Suppressor macrophage (primary cell): ENCODE measurements at regions not wholly inside any gene's neighbourhood (a gene's known extent, or its start where the extent isn't known, plus 50 kb on each side); places are given as distances from the start of the nearest gene placed in this dataset.

Source experiments
- DNase-seq, 4 experiments: peaks; one replicate each; pipeline ENCODE4 v3.0.0-alpha.2; 2020 to 2022

DNA sequence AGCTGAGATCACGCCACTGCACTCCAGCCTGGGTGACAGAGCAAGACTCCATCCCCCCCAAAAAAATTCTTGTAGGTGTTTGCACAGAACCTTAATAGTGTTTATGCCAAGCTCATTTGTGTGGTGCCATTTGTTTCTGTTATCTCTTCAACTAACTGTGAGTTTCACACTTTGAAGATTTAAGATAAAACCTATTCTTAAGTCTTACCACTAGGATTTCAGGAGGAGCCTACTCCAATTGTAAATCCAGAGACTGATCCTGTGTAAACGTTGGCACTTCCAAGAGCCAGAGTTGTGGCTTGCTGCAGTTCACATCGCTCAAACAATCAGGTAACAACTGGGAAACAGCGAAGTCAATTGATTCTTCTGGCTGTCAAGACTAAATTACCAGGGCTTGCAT lies 242.4 kb upstream of the SATB1 start:
- DNase-seq = no peak

DNA sequence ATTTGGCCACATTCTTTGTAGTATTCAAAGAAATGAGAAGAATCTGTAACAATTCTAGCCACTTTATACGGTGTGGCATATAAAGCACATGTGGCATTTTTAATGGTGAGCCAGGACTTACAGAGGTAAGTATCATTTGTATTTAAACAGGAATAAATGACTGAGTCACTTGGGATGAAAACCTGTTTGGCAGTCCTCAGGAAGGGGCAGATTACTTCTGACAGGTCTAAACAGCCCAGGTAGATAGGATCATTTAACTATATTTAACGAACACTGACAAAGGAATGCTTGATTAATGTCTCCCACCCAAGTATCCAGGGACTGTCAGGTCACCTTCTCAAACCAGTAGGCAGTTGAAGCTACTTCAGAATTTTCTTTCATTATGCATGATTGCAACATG lies 241.5 kb upstream of the SATB1 start:
- no peak for DNase-seq

DNA sequence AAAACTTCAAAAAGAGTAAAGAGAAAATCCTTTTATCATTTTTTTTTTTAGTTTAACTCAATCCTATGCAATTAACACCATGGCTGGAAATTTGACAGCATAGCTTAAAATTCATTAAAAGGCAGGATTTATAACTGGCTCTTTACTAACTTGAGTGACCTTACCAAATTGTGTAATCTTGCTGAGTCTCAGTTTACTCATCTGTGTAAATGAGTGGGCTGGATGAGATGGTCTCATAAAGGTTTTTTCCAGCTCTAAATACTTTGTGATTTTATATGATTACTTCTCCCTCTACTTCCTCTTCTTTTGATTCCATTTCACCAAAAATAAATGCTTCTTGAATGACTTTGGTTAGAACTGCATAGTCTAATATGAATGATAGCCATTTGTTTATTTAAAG lies 234.9 kb upstream of the SATB1 start:
- peak in 2 of 4 experiments; percentile 49 to 71 for DNase-seq

DNA sequence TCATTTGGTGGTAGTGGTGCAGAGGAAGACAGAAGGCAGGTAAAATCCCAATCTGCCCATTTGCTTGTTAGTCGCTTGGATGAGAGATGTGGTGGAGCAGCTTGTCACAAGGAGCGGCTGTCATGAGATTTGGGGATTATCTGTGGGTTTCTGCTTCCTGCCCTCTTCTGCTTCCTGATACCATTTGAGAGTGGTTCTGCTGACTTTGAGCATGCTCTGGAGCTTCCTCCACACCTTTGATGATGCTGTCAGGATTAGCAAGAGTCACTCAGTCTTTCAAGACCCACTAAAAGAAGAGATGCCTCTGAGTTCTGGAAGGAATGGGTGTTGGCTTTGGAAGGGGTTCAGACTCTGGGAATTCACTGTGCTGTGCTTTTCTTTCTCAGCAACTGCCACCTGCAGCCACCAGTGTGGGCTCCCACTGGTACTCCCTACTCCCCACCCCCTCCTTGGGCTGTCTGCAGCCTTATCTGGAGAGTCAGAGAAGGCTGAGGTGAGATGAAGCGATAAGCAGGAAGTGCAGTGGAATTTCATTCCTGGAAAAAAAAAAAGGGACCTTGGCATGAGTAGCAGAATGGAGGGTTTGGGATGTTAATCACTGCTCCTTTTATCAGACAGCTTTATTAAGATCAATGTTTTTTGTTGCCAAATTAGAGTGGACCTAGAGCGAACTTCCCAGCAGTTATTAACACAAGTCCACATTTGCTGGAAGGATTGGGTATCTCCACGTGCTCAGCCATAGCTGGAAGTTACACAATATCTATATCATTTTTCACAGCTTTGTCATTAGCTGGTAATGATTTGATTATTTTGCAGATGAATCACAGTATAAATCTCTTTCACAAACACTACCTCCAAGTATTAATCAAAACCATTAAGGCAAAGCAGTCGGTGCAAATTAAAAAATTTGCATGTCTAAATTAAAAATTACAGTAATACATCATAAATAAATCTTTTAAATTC lies 233.0 kb upstream of the SATB1 start:
- peak; percentile 11 to 47 (median 36) for DNase-seq

DNA sequence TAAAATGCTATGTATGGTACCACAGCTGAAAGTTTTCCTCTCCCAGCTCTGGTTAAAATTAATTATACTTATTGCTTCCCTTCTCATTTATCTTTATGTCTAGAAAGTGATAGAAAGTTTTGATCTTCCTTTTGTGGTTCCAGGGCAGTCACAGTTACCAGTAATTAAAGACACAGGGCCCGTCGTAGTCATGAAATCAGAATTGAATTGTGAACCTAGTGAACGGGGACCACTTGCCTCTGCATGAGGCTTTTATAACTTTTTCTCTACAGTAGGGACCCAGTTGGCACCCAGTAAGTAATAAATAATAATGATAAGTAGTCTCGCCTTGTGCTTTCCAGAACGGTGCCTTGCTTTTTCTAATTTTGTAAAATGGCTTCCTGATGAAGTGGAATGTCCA lies 231.7 kb upstream of the SATB1 start:
- DNase-seq = no peak

DNA sequence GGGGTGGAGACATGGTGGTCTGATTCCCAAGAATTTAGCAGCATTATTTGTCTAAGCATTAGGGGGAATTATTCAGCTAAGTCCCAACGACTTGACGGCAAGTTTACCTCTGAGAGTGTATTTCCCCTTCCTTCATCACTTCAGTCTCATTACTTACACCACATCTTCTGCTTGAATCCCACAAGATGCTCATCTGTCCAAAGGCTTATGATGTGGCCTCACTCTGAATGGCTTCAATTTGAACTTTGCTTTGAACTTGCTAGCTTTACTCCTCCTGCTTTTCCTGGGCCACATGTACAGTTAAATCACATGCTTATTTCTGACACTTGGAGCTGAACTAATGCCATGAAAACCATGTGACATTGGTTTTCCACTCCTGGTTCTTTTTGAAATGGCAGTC lies 231.3 kb upstream of the SATB1 start:
- DNase-seq = no peak

DNA sequence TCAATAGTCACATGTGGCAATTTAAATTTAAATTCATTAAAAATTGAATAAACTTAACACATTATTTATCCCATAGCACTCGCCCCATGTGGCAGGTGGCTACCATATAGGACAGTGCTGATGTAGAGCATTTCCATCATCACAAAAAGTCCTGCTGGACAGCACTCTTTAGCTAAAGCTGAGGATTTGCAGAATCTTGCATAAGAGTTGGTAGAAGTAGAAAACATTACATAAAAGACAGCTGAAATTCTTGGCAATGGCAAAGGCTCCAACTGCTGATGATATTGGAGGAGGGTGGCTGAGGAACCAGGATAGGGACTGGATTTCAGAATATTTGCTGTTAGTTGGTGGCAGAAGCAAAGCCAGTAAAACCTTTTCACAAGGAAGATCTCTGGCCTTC lies 230.7 kb upstream of the SATB1 start:
- no peak for DNase-seq

DNA sequence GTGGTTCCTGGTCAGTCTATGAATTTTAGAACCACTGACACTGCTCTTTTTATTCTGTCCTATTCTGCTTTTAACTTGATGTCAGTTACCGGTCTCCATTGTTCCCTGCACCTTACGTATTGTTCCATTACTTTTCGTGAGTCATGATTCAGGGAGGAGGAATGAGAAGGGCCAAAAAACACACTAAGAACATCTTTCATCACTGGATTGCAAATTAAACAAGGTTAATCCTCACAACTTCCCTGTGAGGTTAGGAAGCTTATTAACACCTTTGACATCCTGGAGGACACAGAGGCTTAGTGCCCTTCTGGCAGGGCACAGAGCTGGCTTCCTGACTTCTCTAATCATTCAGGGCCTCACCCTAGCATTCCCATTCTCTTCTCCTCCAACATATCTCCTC lies 227.6 kb upstream of the SATB1 start:
- DNase-seq = no peak

DNA sequence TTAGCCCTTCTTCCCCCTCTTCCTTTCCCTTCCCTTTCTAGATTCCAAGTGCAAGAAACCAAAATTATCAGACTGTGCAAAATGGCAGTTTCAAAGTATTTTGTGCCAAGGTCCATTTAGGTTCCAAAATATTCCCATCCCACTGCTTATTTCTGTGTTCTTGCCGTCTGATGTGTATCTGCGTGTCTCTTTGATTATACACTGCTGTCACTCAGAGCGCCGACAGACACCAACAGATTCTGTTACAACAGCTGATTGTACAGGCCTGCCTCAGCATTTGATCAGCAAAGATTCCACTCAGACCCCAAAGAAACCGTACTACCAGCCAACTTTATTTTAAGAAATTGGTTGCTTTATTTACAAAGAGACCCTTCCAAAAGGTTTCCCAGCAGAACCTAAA lies 225.6 kb upstream of the SATB1 start:
- DNase-seq = no peak

DNA sequence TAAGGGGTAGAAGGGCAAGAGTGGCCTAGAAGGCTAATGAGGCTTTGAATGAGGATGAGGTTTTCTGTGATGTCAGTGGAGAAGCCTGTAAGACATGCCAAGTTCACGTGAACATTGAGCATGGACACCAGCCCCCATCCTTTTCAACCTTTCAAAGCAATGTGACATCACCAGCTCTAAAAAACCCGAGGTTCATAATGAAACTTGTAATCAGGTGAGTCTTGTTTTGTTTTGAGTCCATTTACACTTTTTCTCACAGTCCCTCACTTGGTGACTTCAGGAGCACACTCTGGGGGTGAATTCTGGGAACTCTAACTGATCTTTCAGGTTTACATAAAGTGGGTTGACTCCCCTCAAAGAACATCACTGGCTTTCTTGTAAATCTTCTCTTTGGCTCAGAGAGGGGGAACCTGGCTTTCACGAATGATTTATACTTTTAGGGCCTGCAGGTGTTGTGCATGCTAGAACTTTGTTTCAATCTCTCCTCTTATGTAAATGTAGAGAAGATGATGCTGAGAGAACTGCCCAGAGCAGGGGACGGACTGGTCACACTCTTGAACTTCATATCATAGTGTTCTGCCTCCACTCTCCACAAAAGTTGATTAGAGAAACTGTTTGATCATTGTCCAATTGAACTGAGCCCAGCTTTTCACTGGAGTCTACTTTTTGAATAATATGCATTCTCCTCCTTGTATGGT lies 224.7 kb upstream of the SATB1 start:
- DNase-seq = no peak

DNA sequence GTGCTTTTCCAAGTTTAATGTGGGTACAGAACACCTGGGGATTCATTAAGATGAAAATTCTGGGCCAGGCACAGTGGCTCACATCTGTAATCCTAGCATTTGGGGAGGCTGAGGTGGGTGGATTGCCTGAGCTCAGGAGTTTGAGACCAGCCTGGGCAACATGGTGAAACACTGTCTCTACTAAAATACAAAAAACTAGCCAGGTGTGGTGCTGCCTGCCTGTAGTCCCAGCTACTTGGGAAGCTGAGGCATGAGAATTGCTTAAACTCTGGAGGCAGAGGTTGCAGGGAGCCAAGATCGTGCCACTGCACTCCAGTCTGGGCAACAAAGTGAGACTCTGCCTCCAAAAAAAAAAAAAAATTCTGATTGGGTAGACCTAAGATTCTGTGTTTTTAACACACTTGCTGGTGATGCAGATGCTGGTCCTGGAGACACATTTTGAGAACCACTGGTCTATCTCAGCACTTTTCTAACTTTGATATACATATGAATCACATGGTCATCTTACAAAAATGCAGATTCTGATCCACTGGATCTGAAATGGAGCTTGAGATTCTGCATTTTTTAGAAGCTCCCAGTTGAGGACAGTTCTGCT lies 223.8 kb upstream of the SATB1 start:
- DNase-seq = no peak

DNA sequence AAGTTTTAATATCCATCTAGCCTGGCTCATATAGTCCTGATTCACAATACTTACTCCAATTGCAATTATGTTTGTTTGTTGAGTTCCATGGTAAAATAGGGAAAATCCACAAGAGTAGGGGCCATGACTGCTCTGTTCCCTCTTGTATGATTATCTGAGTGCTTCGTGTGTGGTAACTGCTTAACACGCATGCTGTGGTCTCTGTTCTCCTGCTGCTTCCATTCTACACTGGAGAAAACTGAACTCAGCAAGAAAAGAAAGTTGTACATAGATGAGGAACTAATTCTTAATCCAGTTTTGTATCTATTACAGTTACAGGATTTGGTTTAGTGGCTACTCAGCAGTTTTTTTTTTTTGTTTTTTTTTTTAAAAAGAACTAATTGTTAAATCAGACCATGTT lies 223.0 kb upstream of the SATB1 start:
- DNase-seq = peak; percentile 34 to 85 (median 62)

DNA sequence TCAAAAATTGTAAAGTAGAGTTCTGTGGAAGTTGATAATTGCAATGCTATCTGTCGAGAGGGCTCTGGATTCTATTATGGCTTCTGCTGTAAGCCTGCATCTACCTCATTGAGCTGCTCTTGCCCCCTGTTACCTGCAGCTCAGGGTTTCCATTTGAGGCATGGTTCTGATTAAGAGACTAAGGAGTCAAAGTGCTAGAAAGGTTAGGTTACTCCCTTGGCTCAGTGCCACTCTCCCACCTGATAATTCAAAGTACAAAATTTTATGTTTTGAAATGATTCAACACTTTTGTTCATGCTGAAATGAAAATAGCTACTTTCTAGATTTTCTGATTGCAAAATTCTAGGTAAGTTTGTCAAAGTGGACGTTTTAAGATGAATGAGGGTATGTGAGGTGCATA lies 220.5 kb upstream of the SATB1 start:
- no peak for DNase-seq

DNA sequence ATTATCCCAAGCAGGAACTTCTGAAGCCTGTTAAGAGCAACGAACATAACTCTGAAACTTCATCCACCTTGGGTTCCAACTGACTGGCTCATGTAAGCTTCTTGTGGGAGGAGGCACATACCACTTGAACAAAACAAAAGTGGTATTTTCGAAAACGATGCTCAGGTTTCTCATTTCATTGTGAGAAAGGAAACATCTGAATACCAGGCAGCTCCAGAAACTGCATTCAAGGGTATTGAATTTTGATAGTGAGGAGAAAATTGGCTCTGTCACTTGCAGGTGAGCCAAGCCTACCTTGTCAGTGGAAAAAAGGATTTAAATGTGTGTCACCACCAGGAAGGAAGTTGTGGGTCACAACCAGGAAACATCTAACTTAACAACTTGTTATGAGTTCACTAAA lies 218.1 kb upstream of the SATB1 start:
- no peak for DNase-seq

DNA sequence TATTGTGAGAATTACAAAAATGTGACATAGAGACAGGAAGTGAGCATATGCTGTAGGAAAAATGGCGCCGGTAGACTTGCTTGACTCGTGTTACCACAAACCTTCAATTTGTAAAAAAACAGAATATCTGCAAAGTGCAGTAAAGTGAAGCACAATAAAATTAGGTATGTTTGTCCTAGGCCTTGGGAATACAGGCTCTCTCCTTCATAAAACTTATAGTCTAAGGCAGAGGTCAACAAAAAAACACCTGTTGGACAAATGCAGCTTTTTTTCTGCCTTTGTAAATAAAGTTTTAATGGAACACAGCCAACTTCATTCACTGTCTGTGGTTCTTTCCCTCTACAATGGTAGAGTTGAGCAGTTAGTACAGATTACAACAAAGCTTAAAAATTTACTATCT lies 216.8 kb upstream of the SATB1 start:
- DNase-seq = no peak

DNA sequence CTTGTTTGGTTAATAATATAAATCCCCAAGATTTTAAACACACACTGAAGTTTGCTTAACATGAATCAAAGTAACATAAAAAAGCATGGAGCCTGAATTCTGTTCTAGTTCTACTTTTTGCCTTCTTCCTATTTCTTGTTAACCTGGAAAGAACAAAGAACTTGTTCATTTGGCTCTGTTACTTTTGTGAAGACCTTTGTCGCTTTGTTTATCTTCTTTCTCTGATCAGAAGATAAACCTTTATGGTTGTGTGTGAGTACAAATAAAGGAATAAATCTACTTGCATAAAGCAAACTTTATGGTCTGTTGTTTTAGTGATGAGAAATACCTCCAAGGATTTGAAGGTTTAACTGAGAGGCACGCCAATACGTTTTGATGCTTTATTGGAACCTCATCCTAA lies 210.1 kb upstream of the SATB1 start:
- DNase-seq = no peak

DNA sequence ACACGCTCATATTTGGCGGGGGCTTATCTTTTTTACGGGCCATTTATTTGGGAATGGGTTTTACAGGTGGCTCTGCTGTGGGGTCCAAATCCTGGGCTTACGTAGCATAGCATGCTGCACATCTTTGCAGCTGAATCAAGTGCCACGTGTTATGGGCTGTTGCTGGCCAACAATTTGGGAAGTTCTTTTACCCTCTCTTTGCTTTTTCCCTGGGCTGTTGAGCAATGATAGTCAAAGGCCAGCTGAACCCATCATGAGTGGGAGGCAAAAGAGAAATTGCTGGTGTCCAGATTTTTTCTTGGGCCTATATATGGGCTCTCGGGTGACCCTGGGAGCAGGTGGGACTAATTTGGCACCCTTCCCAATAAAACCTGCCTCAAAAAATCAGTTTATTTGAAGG lies 209.3 kb upstream of the SATB1 start:
- DNase-seq = peak; percentile 55 to 83 (median 72)

DNA sequence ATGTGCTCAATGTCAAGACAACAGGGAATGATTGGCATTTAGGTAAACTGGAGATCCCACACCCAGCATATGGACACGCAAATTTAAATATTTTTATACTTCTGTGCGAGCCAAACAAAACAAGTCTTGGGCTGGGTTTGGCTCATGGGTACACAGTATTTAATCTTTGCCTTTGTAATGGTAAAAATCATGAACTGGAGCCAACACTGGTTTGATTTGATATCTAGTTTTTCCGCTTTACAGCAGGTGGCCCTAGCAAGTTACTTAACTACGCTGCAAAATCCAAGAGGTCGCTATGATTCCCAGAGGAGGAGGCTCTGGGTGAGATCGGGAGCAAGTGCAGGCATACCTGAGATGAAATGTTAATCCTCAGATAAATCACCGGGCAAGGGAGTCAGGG lies 207.9 kb upstream of the SATB1 start:
- no peak for DNase-seq

DNA sequence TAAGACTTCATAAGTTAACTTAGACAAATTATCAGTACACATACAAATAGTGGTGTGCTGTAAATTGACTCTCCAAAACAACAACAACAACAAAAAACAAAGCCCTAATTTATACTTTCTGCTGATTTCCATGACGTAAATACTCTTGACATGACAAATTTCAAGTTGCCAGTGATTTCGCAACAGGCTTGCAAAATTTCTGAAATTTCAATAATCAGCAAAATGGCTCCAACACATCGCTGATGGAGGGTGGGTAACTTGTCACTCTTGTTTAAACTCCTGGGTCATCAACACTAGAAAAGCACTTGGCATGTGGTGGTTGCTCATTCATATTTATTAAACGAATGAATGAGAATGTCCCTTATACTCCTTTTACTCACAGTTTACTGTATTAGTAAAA lies 205.2 kb upstream of the SATB1 start:
- peak; percentile 59 to 81 (median 78) for DNase-seq

DNA sequence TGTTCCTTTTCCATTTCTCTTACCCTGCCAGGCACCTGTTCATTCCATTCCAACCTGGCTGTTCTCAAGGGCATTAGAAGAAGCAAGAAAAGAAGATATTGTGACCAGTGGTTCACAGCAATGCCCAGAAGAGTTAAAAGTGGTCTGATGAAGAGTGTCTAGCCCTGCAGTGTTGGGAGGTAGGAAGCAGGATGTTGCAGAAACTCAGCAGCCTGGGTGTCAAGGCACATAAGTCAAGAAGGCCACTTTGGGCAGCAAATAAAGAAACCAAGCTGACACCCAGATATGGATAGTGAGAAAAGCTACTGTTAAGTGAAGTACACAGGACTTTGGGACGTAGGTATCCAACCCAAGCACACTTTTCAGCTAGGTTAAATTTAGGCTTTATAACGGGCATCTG lies 199.9 kb upstream of the SATB1 start:
- DNase-seq = no peak

DNA sequence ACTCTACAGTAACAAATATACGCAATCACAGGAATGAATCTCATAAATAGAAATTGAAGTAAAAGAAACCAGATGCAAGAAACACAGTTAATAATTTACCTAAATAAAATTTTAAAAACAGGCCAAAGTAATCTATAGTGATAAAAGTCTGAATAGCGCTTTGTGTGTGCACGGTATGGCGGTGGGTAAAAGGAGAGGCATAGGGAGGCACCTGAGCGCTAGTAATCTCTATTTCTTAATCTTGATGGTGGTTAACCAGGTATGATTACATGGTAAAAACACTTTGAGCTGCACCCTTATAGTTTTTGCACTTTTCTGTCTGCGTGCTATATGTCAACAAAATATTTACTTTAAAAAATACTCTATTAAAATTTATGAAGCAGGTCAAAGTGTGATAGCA lies 198.1 kb upstream of the SATB1 start:
- no peak for DNase-seq

DNA sequence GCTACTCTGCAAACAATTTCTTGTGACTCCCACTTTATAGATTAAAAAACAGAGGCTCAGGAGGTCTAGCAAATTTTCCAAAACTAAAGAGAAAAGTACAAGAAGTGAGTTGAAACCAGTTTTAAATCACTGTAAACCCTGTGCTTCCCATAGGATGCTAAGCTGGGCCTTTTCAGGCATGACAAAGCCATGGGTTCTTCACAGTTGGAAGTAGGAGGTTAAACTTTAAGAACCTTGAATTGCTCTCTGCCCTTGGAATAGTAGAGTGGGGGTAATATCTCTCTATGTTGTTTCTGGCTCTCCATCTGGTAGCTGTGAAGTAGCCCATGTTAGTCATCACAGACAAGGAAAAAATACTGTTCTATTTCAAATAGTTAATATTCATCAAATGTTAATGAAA lies 193.6 kb upstream of the SATB1 start:
- no peak for DNase-seq

DNA sequence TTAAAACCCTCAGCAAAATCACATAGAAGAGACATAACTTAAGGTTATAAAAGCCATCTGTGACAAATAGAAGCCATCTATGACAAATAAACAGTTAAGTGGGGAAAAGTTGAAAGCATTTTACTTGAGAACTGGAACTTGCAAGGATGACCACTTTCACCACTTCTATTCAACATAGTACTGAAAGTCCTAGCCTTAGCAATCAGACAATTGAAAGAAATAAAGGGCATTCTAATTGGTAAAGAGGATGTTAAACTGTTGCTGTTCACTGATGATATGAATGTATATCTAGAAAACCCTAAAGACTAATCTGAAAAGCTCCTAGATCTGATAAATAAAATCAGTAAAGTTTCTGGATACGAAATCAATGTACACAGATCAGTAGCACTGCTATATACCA lies 186.9 kb upstream of the SATB1 start:
- no peak for DNase-seq

DNA sequence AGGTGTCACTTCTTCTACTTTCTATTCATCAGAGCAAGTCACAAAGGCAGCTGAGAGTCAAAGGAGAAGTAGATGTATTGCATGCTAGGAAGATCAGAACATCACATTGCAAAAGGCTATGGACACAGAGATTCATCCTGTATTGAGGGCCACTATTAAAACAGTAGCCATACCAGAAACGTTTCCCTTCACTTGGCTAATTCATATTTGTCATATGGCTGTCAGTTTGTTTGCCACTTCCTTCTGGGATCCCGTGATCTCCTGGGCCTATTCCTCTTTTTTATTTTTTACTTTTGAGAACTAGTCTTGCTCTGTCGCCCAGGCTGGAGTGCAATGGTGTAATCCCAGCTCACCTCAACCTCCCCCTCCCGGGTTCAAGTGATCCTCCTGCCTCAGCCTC lies 184.0 kb upstream of the SATB1 start:
- peak; percentile 57 to 85 (median 73) for DNase-seq
